Neural cell (in vitro differentiated cells): ENCODE measurements at regions not wholly inside any gene's neighbourhood (a gene's known extent, or its start where the extent isn't known, plus 50 kb on each side); places are given as distances from the start of the nearest gene placed in this dataset.

Experiments
- H2AFZ ChIP-seq: fragments of 200-600, 300-800 bp; sonication (generic), shearing (Covaris generic); 2 replicates; pipeline ENCODE4 v1.6.0; 2014; ENCODE audit warnings: low read depth, mild to moderate bottlenecking, antibody characterized with exemption, low read length, moderate library complexity
- H3F3A ChIP-seq: fragments of 200-600 bp; shearing (Covaris generic); 2 replicates; pipeline ENCODE4 v1.6.1; 2016; ENCODE audit warnings: mild to moderate bottlenecking, moderate library complexity, mixed read lengths, antibody characterized with exemption, low read length; ENCODE audit not compliant: insufficient read depth, poor library complexity, severe bottlenecking
- H3K27ac ChIP-seq: fragments of 200-600, 300-800 bp; sonication (generic), shearing (Covaris generic); 2 replicates; pipeline ENCODE4 v1.5.1; 2014; ENCODE audit warnings: mild to moderate bottlenecking, low read length, moderate library complexity
- H3K27me3 ChIP-seq: fragments of 300-800, 200-600 bp; sonication (generic), shearing (Covaris generic); 2 replicates; pipeline ENCODE4 v1.6.0; 2014; ENCODE audit warnings: mild to moderate bottlenecking, low read depth, low read length, moderate library complexity; ENCODE audit not compliant: insufficient read depth
- H3K36me3 ChIP-seq: fragments of 300-800, 200-600 bp; sonication (generic), shearing (Covaris generic); 2 replicates; pipeline ENCODE4 v1.5.1; 2014; ENCODE audit warnings: mild to moderate bottlenecking, antibody characterized with exemption, low read length, moderate library complexity; ENCODE audit not compliant: insufficient read depth
- H3K4me2 ChIP-seq: fragments of 300-800, 200-600 bp; sonication (generic), shearing (Covaris generic); 2 replicates; pipeline ENCODE4 v1.6.0; 2014; ENCODE audit warnings: mild to moderate bottlenecking, low read length
- H3K4me3 ChIP-seq: fragments of 300-800, 200-600 bp; sonication (generic), shearing (Covaris generic); 2 replicates; pipeline ENCODE4 v1.5.1; 2014; ENCODE audit warnings: mild to moderate bottlenecking, low read length, moderate library complexity
- H3K79me2 ChIP-seq: fragments of 200-600 bp; shearing (Covaris generic); replicated peaks from 2 replicates; pipeline ENCODE4 v1.6.0; 2014; ENCODE audit warnings: mild to moderate bottlenecking, low read length, moderate library complexity; ENCODE audit not compliant: insufficient read depth
- H3K9ac ChIP-seq: fragments of 300-800, 200-600 bp; sonication (generic), shearing (Covaris generic); 2 replicates; pipeline ENCODE4 v1.6.1; 2016; ENCODE audit warnings: mild to moderate bottlenecking, low read length, mixed read lengths
- H3K9me2 ChIP-seq: fragments of 200-600 bp; shearing (Covaris generic); 2 replicates; pipeline ENCODE4 v1.6.1; 2016; ENCODE audit warnings: mild to moderate bottlenecking, low read length, mixed read lengths; ENCODE audit not compliant: insufficient read depth
- H3K9me3 ChIP-seq: fragments of 200-600, 300-800 bp; sonication (generic), shearing (Covaris generic); 2 replicates; pipeline ENCODE4 v1.6.1; 2016; ENCODE audit warnings: mild to moderate bottlenecking, mixed run types, low read length, moderate library complexity, mixed read lengths
- H4K20me1 ChIP-seq: fragments of 200-600 bp; shearing (Covaris generic); 2 replicates; pipeline ENCODE4 v1.6.1; 2016; ENCODE audit warnings: mild to moderate bottlenecking, mixed run types; ENCODE audit not compliant: insufficient read depth
- EP300 ChIP-seq: fragments of 450-650 bp; conservative IDR thresholded peaks from 2 replicates; pipeline ENCODE4 v1.6.1; 2014; ENCODE audit warnings: antibody characterized with exemption, mild to moderate bottlenecking, moderate library complexity; ENCODE audit not compliant: poor library complexity, severe bottlenecking
- EZH2 ChIP-seq: fragments of 200-600, 300-800 bp; shearing (Covaris generic), sonication (generic); IDR thresholded peaks from 2 replicates; pipeline ENCODE4 v1.6.1; 2014; ENCODE audit warnings: antibody characterized with exemption, low read length, borderline replicate concordance, mild to moderate bottlenecking; ENCODE audit not compliant: insufficient read depth, poor library complexity, severe bottlenecking
- MXI1 ChIP-seq: fragments of 450-650 bp; conservative IDR thresholded peaks from 2 replicates; pipeline ENCODE4 v1.6.1; 2014; ENCODE audit warnings: antibody characterized with exemption, mild to moderate bottlenecking; ENCODE audit not compliant: poor library complexity, severe bottlenecking
- POLR2AphosphoS5 ChIP-seq: IDR thresholded peaks from 2 replicates; pipeline ENCODE4 v1.6.1; 2012
- RAD21 ChIP-seq: fragments of 450-650 bp; conservative IDR thresholded peaks from 2 replicates; pipeline ENCODE4 v1.6.1; 2014; ENCODE audit warnings: antibody characterized with exemption, mild to moderate bottlenecking, moderate library complexity
- SMC3 ChIP-seq: fragments of 450-650 bp; conservative IDR thresholded peaks from 2 replicates; pipeline ENCODE4 v1.6.1; 2014; ENCODE audit warnings: antibody characterized with exemption, mild to moderate bottlenecking, moderate library complexity; ENCODE audit not compliant: poor library complexity
- TAF1 ChIP-seq: IDR thresholded peaks from 2 replicates; pipeline ENCODE4 v1.6.1; 2012; ENCODE audit warnings: low read depth
- TF ChIP-seq, protein P1 (sequence below): fragments of 450-650 bp; IDR thresholded peaks from 2 replicates; pipeline ENCODE4 v1.5.1; 2014; ENCODE audit warnings: antibody characterized with exemption, mild to moderate bottlenecking, moderate library complexity; ENCODE audit not compliant: poor library complexity, severe bottlenecking
- TF ChIP-seq, protein P2 (sequence below): IDR thresholded peaks from 2 replicates; pipeline ENCODE4 v1.6.1; 2012; ENCODE audit warnings: borderline replicate concordance

DNA sequence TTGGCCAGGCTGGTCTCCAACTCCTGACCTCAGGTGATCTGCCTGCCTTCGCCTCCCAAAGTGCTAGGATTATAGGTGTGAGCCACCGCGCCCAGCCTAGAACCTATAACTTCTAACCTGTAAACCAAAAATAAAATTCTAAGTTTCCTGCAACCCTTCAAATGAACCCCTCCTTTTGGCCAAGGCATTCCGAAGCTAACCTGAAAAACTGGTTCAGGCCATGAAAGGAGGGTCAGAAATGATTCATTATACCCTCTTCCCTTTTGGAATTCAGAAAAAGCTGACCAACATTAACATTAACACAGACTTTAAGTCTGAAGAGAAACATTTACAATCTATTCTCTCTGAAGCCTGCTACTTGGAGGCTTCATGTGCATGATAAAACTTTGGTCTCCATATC is 165.1 kb downstream of the TINAG start:
- Histone ChIP-seq H2AFZ (no peak overlapping the region), H3K27ac (no peak overlapping the region), H3K79me2 (no peaks in the 10 kb centered on the region)

DNA sequence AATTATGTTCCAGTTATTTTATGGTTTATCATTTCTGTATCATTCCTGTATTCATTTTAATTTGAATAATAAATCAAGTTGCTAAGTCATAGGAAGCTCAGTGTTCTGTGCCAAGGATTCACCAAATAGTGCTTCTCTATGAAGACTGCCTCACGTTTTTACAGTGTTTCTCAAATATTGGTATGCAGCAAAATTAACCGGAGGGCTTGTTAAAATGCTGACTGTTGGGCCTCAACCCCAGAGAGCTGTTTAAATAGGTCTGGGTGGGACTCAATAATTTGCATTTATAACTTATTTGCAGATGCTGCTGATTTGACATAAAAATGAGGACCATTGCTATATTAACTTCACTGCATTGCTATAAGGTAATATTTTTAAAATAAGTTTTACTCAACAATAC is 166.7 kb downstream of the TINAG start:
- Histone ChIP-seq H3K27ac (no peak overlapping the region), H3K27me3 (no peaks in the 10 kb centered on the region), H3K9ac (no peak overlapping the region), H3K9me2 (no peaks in the 10 kb centered on the region), H3K79me2 (no peaks in the 10 kb centered on the region), H3K9me3 (no peaks in the 10 kb centered on the region), H3K36me3 (no peaks in the 10 kb centered on the region), H3K4me3 (no peak overlapping the region), H3F3A (no peaks in the 10 kb centered on the region), H4K20me1 (no peaks in the 10 kb centered on the region), H3K4me2 (no peak overlapping the region), H2AFZ (no peak overlapping the region)
- TF ChIP-seq, protein P1, sequence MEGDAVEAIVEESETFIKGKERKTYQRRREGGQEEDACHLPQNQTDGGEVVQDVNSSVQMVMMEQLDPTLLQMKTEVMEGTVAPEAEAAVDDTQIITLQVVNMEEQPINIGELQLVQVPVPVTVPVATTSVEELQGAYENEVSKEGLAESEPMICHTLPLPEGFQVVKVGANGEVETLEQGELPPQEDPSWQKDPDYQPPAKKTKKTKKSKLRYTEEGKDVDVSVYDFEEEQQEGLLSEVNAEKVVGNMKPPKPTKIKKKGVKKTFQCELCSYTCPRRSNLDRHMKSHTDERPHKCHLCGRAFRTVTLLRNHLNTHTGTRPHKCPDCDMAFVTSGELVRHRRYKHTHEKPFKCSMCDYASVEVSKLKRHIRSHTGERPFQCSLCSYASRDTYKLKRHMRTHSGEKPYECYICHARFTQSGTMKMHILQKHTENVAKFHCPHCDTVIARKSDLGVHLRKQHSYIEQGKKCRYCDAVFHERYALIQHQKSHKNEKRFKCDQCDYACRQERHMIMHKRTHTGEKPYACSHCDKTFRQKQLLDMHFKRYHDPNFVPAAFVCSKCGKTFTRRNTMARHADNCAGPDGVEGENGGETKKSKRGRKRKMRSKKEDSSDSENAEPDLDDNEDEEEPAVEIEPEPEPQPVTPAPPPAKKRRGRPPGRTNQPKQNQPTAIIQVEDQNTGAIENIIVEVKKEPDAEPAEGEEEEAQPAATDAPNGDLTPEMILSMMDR = no peak
- TF ChIP-seq EP300 (no peak), EZH2 (no peak), POLR2AphosphoS5 (no peak), TAF1 (no peak), SMC3 (no peak), MXI1 (no peak), RAD21 (no peak)
- TF ChIP-seq, protein P2, sequence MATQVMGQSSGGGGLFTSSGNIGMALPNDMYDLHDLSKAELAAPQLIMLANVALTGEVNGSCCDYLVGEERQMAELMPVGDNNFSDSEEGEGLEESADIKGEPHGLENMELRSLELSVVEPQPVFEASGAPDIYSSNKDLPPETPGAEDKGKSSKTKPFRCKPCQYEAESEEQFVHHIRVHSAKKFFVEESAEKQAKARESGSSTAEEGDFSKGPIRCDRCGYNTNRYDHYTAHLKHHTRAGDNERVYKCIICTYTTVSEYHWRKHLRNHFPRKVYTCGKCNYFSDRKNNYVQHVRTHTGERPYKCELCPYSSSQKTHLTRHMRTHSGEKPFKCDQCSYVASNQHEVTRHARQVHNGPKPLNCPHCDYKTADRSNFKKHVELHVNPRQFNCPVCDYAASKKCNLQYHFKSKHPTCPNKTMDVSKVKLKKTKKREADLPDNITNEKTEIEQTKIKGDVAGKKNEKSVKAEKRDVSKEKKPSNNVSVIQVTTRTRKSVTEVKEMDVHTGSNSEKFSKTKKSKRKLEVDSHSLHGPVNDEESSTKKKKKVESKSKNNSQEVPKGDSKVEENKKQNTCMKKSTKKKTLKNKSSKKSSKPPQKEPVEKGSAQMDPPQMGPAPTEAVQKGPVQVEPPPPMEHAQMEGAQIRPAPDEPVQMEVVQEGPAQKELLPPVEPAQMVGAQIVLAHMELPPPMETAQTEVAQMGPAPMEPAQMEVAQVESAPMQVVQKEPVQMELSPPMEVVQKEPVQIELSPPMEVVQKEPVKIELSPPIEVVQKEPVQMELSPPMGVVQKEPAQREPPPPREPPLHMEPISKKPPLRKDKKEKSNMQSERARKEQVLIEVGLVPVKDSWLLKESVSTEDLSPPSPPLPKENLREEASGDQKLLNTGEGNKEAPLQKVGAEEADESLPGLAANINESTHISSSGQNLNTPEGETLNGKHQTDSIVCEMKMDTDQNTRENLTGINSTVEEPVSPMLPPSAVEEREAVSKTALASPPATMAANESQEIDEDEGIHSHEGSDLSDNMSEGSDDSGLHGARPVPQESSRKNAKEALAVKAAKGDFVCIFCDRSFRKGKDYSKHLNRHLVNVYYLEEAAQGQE = no peak

More for the DNA sequence above, 165.1 kb downstream of the TINAG start:
- Histone ChIP-seq H3K4me3 (no peak overlapping the region), H3K36me3 (no peaks in the 10 kb centered on the region), H3K4me2 (no peak overlapping the region), H3K9me2 (no peaks in the 10 kb centered on the region), H3K9me3 (no peaks in the 10 kb centered on the region), H3K9ac (no peak overlapping the region), H3K27me3 (no peaks in the 10 kb centered on the region), H4K20me1 (no peaks in the 10 kb centered on the region), H3F3A (no peaks in the 10 kb centered on the region)
- TF ChIP-seq SMC3 (no peak), TAF1 (no peak), POLR2AphosphoS5 (no peak), RAD21 (no peak), EP300 (no peak), EZH2 (no peak), MXI1 (no peak)
- TF ChIP-seq, protein P2 = no peak
- TF ChIP-seq, protein P1 = no peak
